ENCODE measurements at regions not wholly inside any gene's neighbourhood (a gene's known extent, or its start where the extent isn't known, plus 50 kb on each side); places are given as distances from the start of the nearest gene placed in this dataset.

- H3K9me3 ChIP-seq (ENCODE audit: control insufficient read depth, insufficient read depth, low read length) = no peaks in the 10 kb centered on the region
- no peaks in the 10 kb centered on the region for H3K4me1 ChIP-seq (ENCODE audit: control insufficient read depth, insufficient read depth, low read length)
- H3K27ac ChIP-seq (ENCODE audit: low read length) = no peak overlapping the region
- H3K36me3 ChIP-seq (ENCODE audit: control insufficient read depth, insufficient read depth, low read length) = no peaks in the 10 kb centered on the region
- no CpG with 5 or more reads among the region's 3 CpGs for WGBS (ENCODE audit: insufficient coverage, insufficient read length)
- no peak for DNase-seq (ENCODE audit: low read depth, low spot score)
- H3K4me3 ChIP-seq (ENCODE audit: low read length) = no peak overlapping the region
- H3K27me3 ChIP-seq (ENCODE audit: control insufficient read depth, insufficient read depth, low read length) = no peaks in the 10 kb centered on the region
Observed at GRCh38 chrX:115941388-115941787, 229.2 kb upstream of the AGTR2 start.

GRCh38 chrX:115946059-115946458 lies 224.5 kb upstream of the AGTR2 start:
- Histone ChIP-seq H3K27ac (ENCODE audit: low read length) (no peak overlapping the region), H3K4me1 (ENCODE audit: control insufficient read depth, insufficient read depth, low read length) (no peaks in the 10 kb centered on the region), H3K36me3 (ENCODE audit: control insufficient read depth, insufficient read depth, low read length) (no peaks in the 10 kb centered on the region; the same call in 1 of the 2 replicates), H3K9me3 (ENCODE audit: control insufficient read depth, insufficient read depth, low read length) (no peaks in the 10 kb centered on the region), H3K27me3 (ENCODE audit: control insufficient read depth, insufficient read depth, low read length) (no peaks in the 10 kb centered on the region), H3K4me3 (ENCODE audit: low read length) (no peak overlapping the region)
- WGBS (ENCODE audit: insufficient coverage, insufficient read length) = no CpG with 5 or more reads among the region's 16 CpGs
- no peak for DNase-seq (ENCODE audit: low read depth, low spot score)

- H3K4me1 ChIP-seq (ENCODE audit: control insufficient read depth, insufficient read depth, low read length) = no peaks in the 10 kb centered on the region
- no peaks in the 10 kb centered on the region; the same call in 1 of the 2 replicates for H3K36me3 ChIP-seq (ENCODE audit: control insufficient read depth, insufficient read depth, low read length)
- no peaks in the 10 kb centered on the region for H3K9me3 ChIP-seq (ENCODE audit: control insufficient read depth, insufficient read depth, low read length)
- DNase-seq (ENCODE audit: low read depth, low spot score) = no peak
- H3K4me3 ChIP-seq (ENCODE audit: low read length) = no peak overlapping the region
- H3K27ac ChIP-seq (ENCODE audit: low read length) = no peak overlapping the region
- WGBS (ENCODE audit: insufficient coverage, insufficient read length) = no CpG with 5 or more reads among the region's 4 CpGs
- H3K27me3 ChIP-seq (ENCODE audit: control insufficient read depth, insufficient read depth, low read length) = no peaks in the 10 kb centered on the region
Observed at GRCh38 chrX:115948018-115948923, 222.3 kb upstream of the AGTR2 start.

GRCh38 chrX:115949900-115950822 lies 220.4 kb upstream of the AGTR2 start:
- Histone ChIP-seq H3K27me3 (ENCODE audit: control insufficient read depth, insufficient read depth, low read length) (no peaks in the 10 kb centered on the region; the same call in 1 of the 2 replicates), H3K27ac (ENCODE audit: low read length) (no peak overlapping the region), H3K9me3 (ENCODE audit: control insufficient read depth, insufficient read depth, low read length) (no peaks in the 10 kb centered on the region), H3K36me3 (ENCODE audit: control insufficient read depth, insufficient read depth, low read length) (no peaks in the 10 kb centered on the region; the same call in 1 of the 2 replicates), H3K4me3 (ENCODE audit: low read length) (no peak overlapping the region), H3K4me1 (ENCODE audit: control insufficient read depth, insufficient read depth, low read length) (no peaks in the 10 kb centered on the region)
- DNase-seq (ENCODE audit: low read depth, low spot score) = no peak
- no CpG with 5 or more reads among the region's 17 CpGs for WGBS (ENCODE audit: insufficient coverage, insufficient read length)

GRCh38 chrX:115952417-115953092 lies 218.0 kb upstream of the AGTR2 start:
- no CpG with 5 or more reads among the region's 14 CpGs for WGBS (ENCODE audit: insufficient coverage, insufficient read length)

GRCh38 chrX:115957862-115958490 lies 212.6 kb upstream of the AGTR2 start:
- peaks cover 3% of the 10 kb centered on the region for H3K4me1 ChIP-seq (ENCODE audit: control insufficient read depth, insufficient read depth, low read length)
- WGBS (ENCODE audit: insufficient coverage, insufficient read length) = no CpG with 5 or more reads among the region's 11 CpGs
- no peaks in the 10 kb centered on the region for H3K9me3 ChIP-seq (ENCODE audit: control insufficient read depth, insufficient read depth, low read length)
- H3K27ac ChIP-seq (ENCODE audit: low read length) = no peak overlapping the region
- no peaks in the 10 kb centered on the region for H3K36me3 ChIP-seq (ENCODE audit: control insufficient read depth, insufficient read depth, low read length)
- DNase-seq (ENCODE audit: low read depth, low spot score) = no peak
- H3K27me3 ChIP-seq (ENCODE audit: control insufficient read depth, insufficient read depth, low read length) = no peaks in the 10 kb centered on the region; the same call in 1 of the 2 replicates
- no peak overlapping the region for H3K4me3 ChIP-seq (ENCODE audit: low read length)

More at GRCh38 chrX:115952417-115953092, 218.0 kb upstream of the AGTR2 start:
- DNase-seq (ENCODE audit: low read depth, low spot score) = no peak
- Histone ChIP-seq H3K36me3 (ENCODE audit: control insufficient read depth, insufficient read depth, low read length) (no peaks in the 10 kb centered on the region; the same call in 1 of the 2 replicates), H3K27me3 (ENCODE audit: control insufficient read depth, insufficient read depth, low read length) (no peaks in the 10 kb centered on the region; the same call in 1 of the 2 replicates), H3K9me3 (ENCODE audit: control insufficient read depth, insufficient read depth, low read length) (no peaks in the 10 kb centered on the region), H3K4me1 (ENCODE audit: control insufficient read depth, insufficient read depth, low read length) (no peaks in the 10 kb centered on the region), H3K4me3 (ENCODE audit: low read length) (no peak overlapping the region), H3K27ac (ENCODE audit: low read length) (no peak overlapping the region)

- no peak for DNase-seq (ENCODE audit: low read depth, low spot score)
- no CpG with 5 or more reads among the region's 3 CpGs for WGBS (ENCODE audit: insufficient coverage, insufficient read length)
- H3K36me3 ChIP-seq (ENCODE audit: control insufficient read depth, insufficient read depth, low read length) = no peaks in the 10 kb centered on the region
- no peak overlapping the region for H3K27ac ChIP-seq (ENCODE audit: low read length)
- peaks cover 3% of the 10 kb centered on the region for H3K4me1 ChIP-seq (ENCODE audit: control insufficient read depth, insufficient read depth, low read length)
- H3K9me3 ChIP-seq (ENCODE audit: control insufficient read depth, insufficient read depth, low read length) = no peaks in the 10 kb centered on the region
- no peak overlapping the region for H3K4me3 ChIP-seq (ENCODE audit: low read length)
- H3K27me3 ChIP-seq (ENCODE audit: control insufficient read depth, insufficient read depth, low read length) = no peaks in the 10 kb centered on the region
Observed at GRCh38 chrX:115958687-115959359, 211.7 kb upstream of the AGTR2 start.

- Histone ChIP-seq H3K4me1 (ENCODE audit: control insufficient read depth, insufficient read depth, low read length) (peaks cover 3% of the 10 kb centered on the region), H3K27me3 (ENCODE audit: control insufficient read depth, insufficient read depth, low read length) (no peaks in the 10 kb centered on the region), H3K36me3 (ENCODE audit: control insufficient read depth, insufficient read depth, low read length) (no peaks in the 10 kb centered on the region), H3K4me3 (ENCODE audit: low read length) (no peak overlapping the region), H3K9me3 (ENCODE audit: control insufficient read depth, insufficient read depth, low read length) (no peaks in the 10 kb centered on the region), H3K27ac (ENCODE audit: low read length) (no peak overlapping the region)
- no CpG with 5 or more reads among the region's 4 CpGs for WGBS (ENCODE audit: insufficient coverage, insufficient read length)
- DNase-seq (ENCODE audit: low read depth, low spot score) = no peak
Observed at GRCh38 chrX:115960440-115961084, 210.0 kb upstream of the AGTR2 start.

- no peaks in the 10 kb centered on the region; the same call in 1 of the 2 replicates for H3K4me1 ChIP-seq (ENCODE audit: control insufficient read depth, insufficient read depth, low read length)
- no peaks in the 10 kb centered on the region for H3K9me3 ChIP-seq (ENCODE audit: control insufficient read depth, insufficient read depth, low read length)
- WGBS (ENCODE audit: insufficient coverage, insufficient read length) = no CpG with 5 or more reads among the region's 11 CpGs
- H3K4me3 ChIP-seq (ENCODE audit: low read length) = no peak overlapping the region
- no peak for DNase-seq (ENCODE audit: low read depth, low spot score)
- no peak overlapping the region for H3K27ac ChIP-seq (ENCODE audit: low read length)
- H3K36me3 ChIP-seq (ENCODE audit: control insufficient read depth, insufficient read depth, low read length) = no peaks in the 10 kb centered on the region
- no peaks in the 10 kb centered on the region for H3K27me3 ChIP-seq (ENCODE audit: control insufficient read depth, insufficient read depth, low read length)
Observed at GRCh38 chrX:115966920-115967319, 203.6 kb upstream of the AGTR2 start.

Data from iPS DF 6.9 (cell line).